Activated T-cell treated with anti-CD3 and anti-CD28 coated beads, Interleukin-2, amount 50 U/mL, for 72 hours (primary cell): ENCODE measurements at regions not wholly inside any gene's neighbourhood (a gene's known extent, or its start where the extent isn't known, plus 50 kb on each side); places are given as distances from the start of the nearest gene placed in this dataset.

Source experiments
- ATAC-seq, 2 donors: fragments of 150-1000 bp; cut with Tn5 transposase; replicated peaks in 1 of 2; 2 replicates each; pipeline ENCODE4 v1.10.0; 2021; ENCODE audit warnings: moderate library complexity in 2 of 2, mild to moderate bottlenecking in 1 of 2
- DNase-seq, 2 donors: peaks; one replicate each; pipeline ENCODE4 v3.0.0; 2021 to 2022; ENCODE audit warnings: mixed read lengths in 1 of 2
- H3K27ac Mint-ChIP-seq: one replicate; pipeline ENCODE4 v1.8.0; 2022; ENCODE audit warnings: mild to moderate bottlenecking, moderate library complexity, mixed read lengths
- H3K27me3 Mint-ChIP-seq: one replicate; pipeline ENCODE4 v1.8.0; 2022; ENCODE audit warnings: low read depth, mixed read lengths
- H3K36me3 Mint-ChIP-seq, 2 donors: one replicate each; pipeline ENCODE4 v1.8.0; 2022; ENCODE audit warnings: mixed read lengths in 2 of 2, mild to moderate bottlenecking in 1 of 2; ENCODE audit not compliant: insufficient read depth in 2 of 2
- H3K4me1 Mint-ChIP-seq: one replicate; pipeline ENCODE4 v1.8.0; 2022; ENCODE audit warnings: low read depth, mixed read lengths
- H3K4me3 Mint-ChIP-seq, 2 donors: one replicate each; pipeline ENCODE4 v1.8.0; 2022; ENCODE audit warnings: mild to moderate bottlenecking in 2 of 2, mixed read lengths in 2 of 2, moderate library complexity in 2 of 2
- H3K9me3 Mint-ChIP-seq, 2 donors: one replicate each; pipeline ENCODE4 v1.8.0; 2022; ENCODE audit warnings: mixed read lengths in 2 of 2

- H3K27me3 Mint-ChIP-seq = peaks cover 22% of the 10 kb centered on the region
- no peaks in the 10 kb centered on the region for H3K9me3 Mint-ChIP-seq
- no peak for DNase-seq
- no peak overlapping the region for H3K4me3 Mint-ChIP-seq
- no peaks in the 10 kb centered on the region for H3K36me3 Mint-ChIP-seq
- H3K4me1 Mint-ChIP-seq = peaks cover 20% of the 10 kb centered on the region
- no peak for ATAC-seq
- peak overlapping the region; percentile 74 for H3K27ac Mint-ChIP-seq
Measured at GRCh38 chrX:39156051-39156450, 354.8 kb downstream of the MID1IP1 start.

- no peak for DNase-seq
- Mint-ChIP-seq H3K4me1 (peaks cover 26% of the 10 kb centered on the region), H3K36me3 (no peaks in the 10 kb centered on the region), H3K27ac (no peak overlapping the region), H3K9me3 (no peaks in the 10 kb centered on the region), H3K27me3 (peaks cover 30% of the 10 kb centered on the region), H3K4me3 (no peak overlapping the region)
- ATAC-seq = no peak
Measured at GRCh38 chrX:39157006-39157405, 355.7 kb downstream of the MID1IP1 start.

- H3K36me3 Mint-ChIP-seq = no peaks in the 10 kb centered on the region
- no peaks in the 10 kb centered on the region for H3K9me3 Mint-ChIP-seq
- H3K27me3 Mint-ChIP-seq = peaks cover 33% of the 10 kb centered on the region
- DNase-seq (no peak), ATAC-seq (no peak)
- no peak overlapping the region for H3K4me3 Mint-ChIP-seq
- no peak overlapping the region for H3K27ac Mint-ChIP-seq
- H3K4me1 Mint-ChIP-seq = peaks cover 33% of the 10 kb centered on the region
Measured at GRCh38 chrX:39157796-39158195, 356.5 kb downstream of the MID1IP1 start.

- Mint-ChIP-seq H3K27ac (no peak overlapping the region), H3K27me3 (peaks cover 39% of the 10 kb centered on the region), H3K4me1 (peaks cover 45% of the 10 kb centered on the region), H3K36me3 (no peaks in the 10 kb centered on the region), H3K9me3 (no peaks in the 10 kb centered on the region), H3K4me3 (no peak overlapping the region)
- ATAC-seq (no peak), DNase-seq (no peak)
Measured at GRCh38 chrX:39158801-39159657, 357.8 kb downstream of the MID1IP1 start.

GRCh38 chrX:39159921-39160507 lies 358.8 kb downstream of the MID1IP1 start:
- DNase-seq = no peak
- Mint-ChIP-seq H3K27me3 (peaks cover 39% of the 10 kb centered on the region), H3K4me3 (no peak overlapping the region), H3K36me3 (no peaks in the 10 kb centered on the region), H3K9me3 (no peaks in the 10 kb centered on the region), H3K27ac (no peak overlapping the region), H3K4me1 (peaks cover 52% of the 10 kb centered on the region)
- ATAC-seq = no peak

GRCh38 chrX:39161611-39162255 lies 360.5 kb downstream of the MID1IP1 start:
- no peaks in the 10 kb centered on the region for H3K36me3 Mint-ChIP-seq
- peaks cover 62% of the 10 kb centered on the region for H3K4me1 Mint-ChIP-seq
- no peaks in the 10 kb centered on the region for H3K9me3 Mint-ChIP-seq
- peak overlapping the region; percentile 82 for H3K27ac Mint-ChIP-seq
- ATAC-seq (no peak), DNase-seq (no peak)
- H3K27me3 Mint-ChIP-seq = peaks cover 50% of the 10 kb centered on the region
- H3K4me3 Mint-ChIP-seq = peak overlapping the region; percentile 65 to 67

GRCh38 chrX:39162322-39162735 lies 361.1 kb downstream of the MID1IP1 start:
- Mint-ChIP-seq H3K36me3 (no peaks in the 10 kb centered on the region), H3K27ac (peak overlapping the region; percentile 52), H3K4me1 (peaks cover 68% of the 10 kb centered on the region), H3K9me3 (no peaks in the 10 kb centered on the region), H3K27me3 (peaks cover 44% of the 10 kb centered on the region), H3K4me3 (peak overlapping the region; percentile 65 to 87)
- peak; percentile 59 to 61 for DNase-seq
- peak; percentile 52 to 63 for ATAC-seq

GRCh38 chrX:39163581-39164126 lies 362.4 kb downstream of the MID1IP1 start:
- H3K36me3 Mint-ChIP-seq = no peaks in the 10 kb centered on the region
- peak; percentile 88 for ATAC-seq
- H3K4me3 Mint-ChIP-seq = peak overlapping the region; percentile 65 to 87
- peak overlapping the region; percentile 91 for H3K27ac Mint-ChIP-seq
- H3K27me3 Mint-ChIP-seq = peaks cover 38% of the 10 kb centered on the region
- DNase-seq = peak; percentile 46 to 67
- H3K9me3 Mint-ChIP-seq = no peaks in the 10 kb centered on the region
- H3K4me1 Mint-ChIP-seq = peaks cover 78% of the 10 kb centered on the region

- Mint-ChIP-seq H3K36me3 (no peaks in the 10 kb centered on the region), H3K9me3 (no peaks in the 10 kb centered on the region), H3K27me3 (peaks cover 39% of the 10 kb centered on the region), H3K4me1 (peaks cover 74% of the 10 kb centered on the region), H3K27ac (peak overlapping the region; percentile 91), H3K4me3 (peak overlapping the region; percentile 60 to 87)
- no peak for ATAC-seq
- DNase-seq = no peak
Measured at GRCh38 chrX:39164212-39164611, 363.0 kb downstream of the MID1IP1 start.

- DNase-seq (no peak), ATAC-seq (no peak)
- Mint-ChIP-seq H3K9me3 (no peaks in the 10 kb centered on the region), H3K4me1 (peaks cover 69% of the 10 kb centered on the region), H3K27me3 (peaks cover 40% of the 10 kb centered on the region), H3K4me3 (no peak overlapping the region), H3K36me3 (no peaks in the 10 kb centered on the region), H3K27ac (no peak overlapping the region)
Measured at GRCh38 chrX:39165185-39165584, 363.9 kb downstream of the MID1IP1 start.

GRCh38 chrX:39165773-39166172 lies 364.5 kb downstream of the MID1IP1 start:
- no peaks in the 10 kb centered on the region for H3K9me3 Mint-ChIP-seq
- no peak for DNase-seq
- peaks cover 40% of the 10 kb centered on the region for H3K27me3 Mint-ChIP-seq
- ATAC-seq = no peak
- H3K36me3 Mint-ChIP-seq = no peaks in the 10 kb centered on the region
- H3K27ac Mint-ChIP-seq = no peak overlapping the region
- H3K4me3 Mint-ChIP-seq = peak overlapping the region in 1 of 2 donors; percentile 25
- H3K4me1 Mint-ChIP-seq = peaks cover 63% of the 10 kb centered on the region

- Mint-ChIP-seq H3K4me3 (peak overlapping the region; percentile 5 to 25), H3K27me3 (peaks cover 28% of the 10 kb centered on the region), H3K4me1 (peaks cover 50% of the 10 kb centered on the region), H3K27ac (no peak overlapping the region), H3K36me3 (no peaks in the 10 kb centered on the region), H3K9me3 (no peaks in the 10 kb centered on the region)
- ATAC-seq = peak; percentile 45 to 58
- DNase-seq = peak; percentile 28 to 44
Measured at GRCh38 chrX:39167791-39168190, 366.5 kb downstream of the MID1IP1 start.

GRCh38 chrX:39168609-39169008 lies 367.4 kb downstream of the MID1IP1 start:
- no peak for DNase-seq
- ATAC-seq = no peak
- no peak overlapping the region for H3K27ac Mint-ChIP-seq
- no peak overlapping the region for H3K4me3 Mint-ChIP-seq
- peaks cover 23% of the 10 kb centered on the region for H3K27me3 Mint-ChIP-seq
- H3K4me1 Mint-ChIP-seq = peaks cover 43% of the 10 kb centered on the region
- no peaks in the 10 kb centered on the region for H3K36me3 Mint-ChIP-seq
- H3K9me3 Mint-ChIP-seq = no peaks in the 10 kb centered on the region
